ENCODE measurements at regions not wholly inside any gene's neighbourhood (a gene's known extent, or its start where the extent isn't known, plus 50 kb on each side); places are given as distances from the start of the nearest gene placed in this dataset.

DNA sequence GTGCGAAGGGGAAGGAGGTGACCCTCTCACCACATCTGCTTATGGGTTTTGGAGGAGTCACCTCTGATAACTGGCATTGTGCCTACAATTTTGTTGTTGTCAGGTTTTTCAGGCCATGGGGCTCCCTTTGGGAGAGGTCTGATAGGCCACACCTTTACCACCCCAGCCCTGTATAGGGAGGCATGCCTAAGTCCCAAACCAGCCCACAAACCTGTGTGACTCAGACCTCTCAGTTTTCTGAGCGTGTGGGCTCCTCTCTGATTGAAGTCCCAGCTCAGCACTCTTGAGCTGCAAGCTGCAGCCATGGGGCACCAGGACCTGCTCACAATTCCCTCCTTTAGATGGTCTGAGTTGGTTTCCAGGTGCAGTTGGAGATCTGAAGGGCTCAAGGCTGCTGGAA, 1429.3 kb upstream of the TMEM132C start:
- no peaks in the 10 kb centered on the region for H3K36me3 ChIP-seq (ENCODE audit: low read length)
- peaks cover 6% of the 10 kb centered on the region; the same call in 1 of the 2 replicates for H3K9me3 ChIP-seq (ENCODE audit: insufficient read depth, low read length)
- no peaks in the 10 kb centered on the region for H3K79me2 ChIP-seq (ENCODE audit: insufficient read depth, low read length)
- TF ChIP-seq EZH2phosphoT487 (conservative IDR thresholded peaks at IDR 0.05; ENCODE audit: low read length): no peak
- TF ChIP-seq, protein P1, sequence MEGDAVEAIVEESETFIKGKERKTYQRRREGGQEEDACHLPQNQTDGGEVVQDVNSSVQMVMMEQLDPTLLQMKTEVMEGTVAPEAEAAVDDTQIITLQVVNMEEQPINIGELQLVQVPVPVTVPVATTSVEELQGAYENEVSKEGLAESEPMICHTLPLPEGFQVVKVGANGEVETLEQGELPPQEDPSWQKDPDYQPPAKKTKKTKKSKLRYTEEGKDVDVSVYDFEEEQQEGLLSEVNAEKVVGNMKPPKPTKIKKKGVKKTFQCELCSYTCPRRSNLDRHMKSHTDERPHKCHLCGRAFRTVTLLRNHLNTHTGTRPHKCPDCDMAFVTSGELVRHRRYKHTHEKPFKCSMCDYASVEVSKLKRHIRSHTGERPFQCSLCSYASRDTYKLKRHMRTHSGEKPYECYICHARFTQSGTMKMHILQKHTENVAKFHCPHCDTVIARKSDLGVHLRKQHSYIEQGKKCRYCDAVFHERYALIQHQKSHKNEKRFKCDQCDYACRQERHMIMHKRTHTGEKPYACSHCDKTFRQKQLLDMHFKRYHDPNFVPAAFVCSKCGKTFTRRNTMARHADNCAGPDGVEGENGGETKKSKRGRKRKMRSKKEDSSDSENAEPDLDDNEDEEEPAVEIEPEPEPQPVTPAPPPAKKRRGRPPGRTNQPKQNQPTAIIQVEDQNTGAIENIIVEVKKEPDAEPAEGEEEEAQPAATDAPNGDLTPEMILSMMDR (IDR thresholded peaks at IDR 0.05; ENCODE audit: insufficient read depth, low read length, poor library complexity, severe bottlenecking): no peak
- H3K27ac ChIP-seq (ENCODE audit: low read depth, low read length): no peak overlapping the region
- no peak overlapping the region for H3K4me2 ChIP-seq (ENCODE audit: low read depth, low read length, poor library complexity, severe bottlenecking)
- H2AFZ ChIP-seq (ENCODE audit: low read depth, low read length, severe bottlenecking): no peak overlapping the region
- H4K20me1 ChIP-seq (ENCODE audit: low read depth, low read length): no peaks in the 10 kb centered on the region
- H3K4me3 ChIP-seq (ENCODE audit: insufficient read depth, low read length, poor library complexity, severe bottlenecking): no peak overlapping the region
- H3K9me2 ChIP-seq (replicated peaks; ENCODE audit: insufficient read depth, low read length): no peaks in the 10 kb centered on the region
- no peaks in the 10 kb centered on the region for H3K27me3 ChIP-seq (ENCODE audit: low read length)
- H3K9ac ChIP-seq (ENCODE audit: low read length): no peak overlapping the region
- no peaks in the 10 kb centered on the region for H3F3A ChIP-seq (ENCODE audit: insufficient read depth)

- H3K27me3 ChIP-seq (ENCODE audit: low read length): no peaks in the 10 kb centered on the region
- H3K4me3 ChIP-seq (ENCODE audit: insufficient read depth, low read length, poor library complexity, severe bottlenecking): no peak overlapping the region
- H3F3A ChIP-seq (ENCODE audit: insufficient read depth): no peaks in the 10 kb centered on the region
- H3K4me2 ChIP-seq (ENCODE audit: low read depth, low read length, poor library complexity, severe bottlenecking): no peak overlapping the region
- H3K36me3 ChIP-seq (ENCODE audit: low read length): no peaks in the 10 kb centered on the region
- no peaks in the 10 kb centered on the region for H3K9me2 ChIP-seq (replicated peaks; ENCODE audit: insufficient read depth, low read length)
- no peak overlapping the region for H3K9ac ChIP-seq (ENCODE audit: low read length)
- no peaks in the 10 kb centered on the region for H3K9me3 ChIP-seq (ENCODE audit: insufficient read depth, low read length)
- H2AFZ ChIP-seq (ENCODE audit: low read depth, low read length, severe bottlenecking): no peak overlapping the region
- TF ChIP-seq EZH2phosphoT487 (conservative IDR thresholded peaks at IDR 0.05; ENCODE audit: low read length): no peak
- TF ChIP-seq, protein P1 (IDR thresholded peaks at IDR 0.05; ENCODE audit: insufficient read depth, low read length, poor library complexity, severe bottlenecking): no peak
- H3K79me2 ChIP-seq (ENCODE audit: insufficient read depth, low read length): no peaks in the 10 kb centered on the region
- no peak overlapping the region for H3K27ac ChIP-seq (ENCODE audit: low read depth, low read length)
- H4K20me1 ChIP-seq (ENCODE audit: low read depth, low read length): no peaks in the 10 kb centered on the region
Measured at GRCh38 chr12:126843915-126844669, 1422.9 kb upstream of the TMEM132C start.

DNA sequence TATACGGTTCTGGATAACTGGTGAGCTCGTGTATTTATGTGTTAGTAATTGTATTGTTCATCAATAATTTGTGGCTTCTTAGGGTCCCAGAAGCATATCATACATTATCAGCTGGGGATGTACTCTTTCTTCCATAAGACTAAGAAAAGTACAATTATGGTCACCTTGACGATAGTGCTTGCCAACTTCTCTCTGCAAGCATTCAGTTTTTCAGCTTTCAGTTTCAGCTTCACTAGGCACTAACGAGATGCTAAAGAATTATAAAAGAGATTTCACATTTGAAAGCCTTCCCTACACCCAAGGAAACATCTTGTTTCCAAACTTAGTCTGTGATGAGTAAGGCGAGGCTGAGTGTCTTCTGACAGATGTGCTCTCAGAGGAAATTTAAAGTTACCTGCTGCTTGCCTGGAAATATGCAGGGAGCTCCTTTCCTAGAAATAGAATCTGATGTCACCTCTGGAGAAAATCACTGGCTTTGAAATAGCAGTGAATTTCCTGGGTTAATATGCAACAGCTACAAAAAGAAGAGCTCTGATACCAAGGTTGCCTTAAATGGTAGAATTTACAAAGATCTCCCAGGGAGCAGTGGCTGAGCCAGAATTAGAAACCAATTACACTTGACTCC, 1419.9 kb upstream of the TMEM132C start:
- no peaks in the 10 kb centered on the region for H3K9me2 ChIP-seq (replicated peaks; ENCODE audit: insufficient read depth, low read length)
- H3K27me3 ChIP-seq (ENCODE audit: low read length): no peaks in the 10 kb centered on the region
- H3K9me3 ChIP-seq (ENCODE audit: insufficient read depth, low read length): no peaks in the 10 kb centered on the region
- no peaks in the 10 kb centered on the region for H3K79me2 ChIP-seq (ENCODE audit: insufficient read depth, low read length)
- no peak overlapping the region for H3K27ac ChIP-seq (ENCODE audit: low read depth, low read length)
- H3K36me3 ChIP-seq (ENCODE audit: low read length): no peaks in the 10 kb centered on the region
- no peak overlapping the region for H2AFZ ChIP-seq (ENCODE audit: low read depth, low read length, severe bottlenecking)
- H3K4me3 ChIP-seq (ENCODE audit: insufficient read depth, low read length, poor library complexity, severe bottlenecking): no peak overlapping the region
- H3K9ac ChIP-seq (ENCODE audit: low read length): no peak overlapping the region
- no peaks in the 10 kb centered on the region for H3F3A ChIP-seq (ENCODE audit: insufficient read depth)
- no peaks in the 10 kb centered on the region for H4K20me1 ChIP-seq (ENCODE audit: low read depth, low read length)
- no peak overlapping the region for H3K4me2 ChIP-seq (ENCODE audit: low read depth, low read length, poor library complexity, severe bottlenecking)
- TF ChIP-seq, protein P1 (IDR thresholded peaks at IDR 0.05; ENCODE audit: insufficient read depth, low read length, poor library complexity, severe bottlenecking): no peak
- no peak for TF ChIP-seq EZH2phosphoT487 (conservative IDR thresholded peaks at IDR 0.05; ENCODE audit: low read length)
